ENCODE measurements at regions not wholly inside any gene's neighbourhood (a gene's known extent, or its start where the extent isn't known, plus 50 kb on each side); places are given as distances from the start of the nearest gene placed in this dataset.

DNA sequence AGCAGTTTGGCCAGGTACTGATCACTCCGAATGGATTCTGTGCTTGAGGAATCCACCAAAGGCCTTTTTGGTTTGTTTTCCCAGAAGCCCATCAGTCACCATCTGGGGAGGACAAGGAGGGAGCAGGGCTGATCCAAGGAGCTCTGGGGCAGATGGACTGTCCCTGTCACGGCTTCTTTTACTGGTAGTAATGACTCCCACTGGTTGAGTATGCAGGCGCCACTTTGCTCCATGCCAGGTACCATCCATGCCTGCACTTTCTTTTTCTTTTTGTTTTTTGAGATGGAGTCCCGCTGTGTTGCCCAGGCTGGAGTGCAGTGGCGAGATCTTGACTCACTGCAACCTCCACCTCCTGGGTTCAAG, 101.7 kb downstream of the UBIAD1 start:
- no peaks in the 10 kb centered on the region for H3K9me3 ChIP-seq (ENCODE audit: low read depth, low read length, poor library complexity, severe bottlenecking)
- no peak for TF ChIP-seq EZH2 (IDR thresholded peaks at IDR 0.05; ENCODE audit: borderline replicate concordance, low read depth, low read length, poor library complexity, severe bottlenecking)
- TF ChIP-seq, protein P1, sequence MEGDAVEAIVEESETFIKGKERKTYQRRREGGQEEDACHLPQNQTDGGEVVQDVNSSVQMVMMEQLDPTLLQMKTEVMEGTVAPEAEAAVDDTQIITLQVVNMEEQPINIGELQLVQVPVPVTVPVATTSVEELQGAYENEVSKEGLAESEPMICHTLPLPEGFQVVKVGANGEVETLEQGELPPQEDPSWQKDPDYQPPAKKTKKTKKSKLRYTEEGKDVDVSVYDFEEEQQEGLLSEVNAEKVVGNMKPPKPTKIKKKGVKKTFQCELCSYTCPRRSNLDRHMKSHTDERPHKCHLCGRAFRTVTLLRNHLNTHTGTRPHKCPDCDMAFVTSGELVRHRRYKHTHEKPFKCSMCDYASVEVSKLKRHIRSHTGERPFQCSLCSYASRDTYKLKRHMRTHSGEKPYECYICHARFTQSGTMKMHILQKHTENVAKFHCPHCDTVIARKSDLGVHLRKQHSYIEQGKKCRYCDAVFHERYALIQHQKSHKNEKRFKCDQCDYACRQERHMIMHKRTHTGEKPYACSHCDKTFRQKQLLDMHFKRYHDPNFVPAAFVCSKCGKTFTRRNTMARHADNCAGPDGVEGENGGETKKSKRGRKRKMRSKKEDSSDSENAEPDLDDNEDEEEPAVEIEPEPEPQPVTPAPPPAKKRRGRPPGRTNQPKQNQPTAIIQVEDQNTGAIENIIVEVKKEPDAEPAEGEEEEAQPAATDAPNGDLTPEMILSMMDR (conservative IDR thresholded peaks at IDR 0.05; ENCODE audit: low read depth, low read length), result no peak
- no peak overlapping the region for H3K27ac ChIP-seq (ENCODE audit: low read depth, low read length, poor library complexity, severe bottlenecking)
- H3K4me1 ChIP-seq (ENCODE audit: insufficient read depth, low read length, poor library complexity, severe bottlenecking), result no peaks in the 10 kb centered on the region
- CTCF ChIA-PET, result no interaction called here
- no TSS peak for BruUV-seq (replicated peaks)
- H3K27me3 ChIP-seq (replicated peaks; ENCODE audit: insufficient read depth, low read depth, low read length, poor library complexity), result peaks cover 21% of the 10 kb centered on the region
- no peak for DNase-seq (ENCODE audit: low spot score)
- no peak overlapping the region for H3K4me3 ChIP-seq (ENCODE audit: low read depth, low read length, poor library complexity, severe bottlenecking)
- intact Hi-C loops (cut with micrococcal nuclease; ENCODE audit: unreplicated experiment), result no loop called here
- no peaks in the 10 kb centered on the region for H3K36me3 ChIP-seq (ENCODE audit: insufficient read depth, low read length, poor library complexity, severe bottlenecking)
- POLR2A ChIA-PET (ENCODE audit: low non-redundant PET), result no interaction called here

DNA sequence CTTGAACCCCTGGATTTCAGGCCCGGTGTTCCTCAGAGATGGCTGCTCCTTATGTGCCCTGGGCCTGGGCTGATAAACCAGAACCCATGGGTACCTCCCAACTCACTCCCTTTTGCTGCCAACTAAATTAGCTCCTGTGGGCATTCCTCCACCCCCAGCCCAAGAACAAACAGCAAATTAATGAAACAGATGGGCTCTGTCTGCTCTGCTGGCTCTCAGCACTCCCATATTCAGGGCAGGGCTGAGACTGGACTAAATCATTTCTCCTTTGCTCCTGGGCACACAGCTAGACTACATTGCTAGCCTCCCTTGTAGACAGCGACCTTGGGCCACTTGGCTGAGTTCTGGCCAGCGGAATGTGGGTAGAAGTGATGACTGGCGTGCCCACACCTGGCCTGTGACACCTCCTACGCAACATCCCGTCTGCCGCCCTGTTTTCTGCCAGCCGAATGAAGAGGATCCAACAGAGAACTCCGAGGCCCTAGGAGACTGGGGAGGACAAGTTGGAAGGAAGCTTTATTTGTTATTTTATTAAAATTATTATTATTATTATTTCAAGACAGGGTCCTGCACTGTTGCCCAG, 101.9 kb upstream of the DISP3 start:
- DNase-seq (ENCODE audit: low spot score), result no peak
- Histone ChIP-seq H3K4me1 (ENCODE audit: insufficient read depth, low read length, poor library complexity, severe bottlenecking) (no peaks in the 10 kb centered on the region), H3K27ac (ENCODE audit: low read depth, low read length, poor library complexity, severe bottlenecking) (no peak overlapping the region), H3K27me3 (replicated peaks; ENCODE audit: insufficient read depth, low read depth, low read length, poor library complexity) (peaks cover 15% of the 10 kb centered on the region), H3K9me3 (ENCODE audit: low read depth, low read length, poor library complexity, severe bottlenecking) (no peaks in the 10 kb centered on the region), H3K4me3 (ENCODE audit: low read depth, low read length, poor library complexity, severe bottlenecking) (no peak overlapping the region), H3K36me3 (ENCODE audit: insufficient read depth, low read length, poor library complexity, severe bottlenecking) (no peaks in the 10 kb centered on the region)
- POLR2A ChIA-PET (ENCODE audit: low non-redundant PET), result no interaction called here
- CTCF ChIA-PET, result interaction anchor here (0.6 kb wide), 1 partner anchor 267 kb away, joined by 3 read pairs; no protein-coding TSS in a partner anchor
- intact Hi-C loops (cut with micrococcal nuclease; ENCODE audit: unreplicated experiment), result no loop called here
- TF ChIP-seq, protein P1 (conservative IDR thresholded peaks at IDR 0.05; ENCODE audit: low read depth, low read length), result no peak
- TF ChIP-seq EZH2 (IDR thresholded peaks at IDR 0.05; ENCODE audit: borderline replicate concordance, low read depth, low read length, poor library complexity, severe bottlenecking), result no peak
- BruUV-seq (replicated peaks), result no TSS peak

DNA sequence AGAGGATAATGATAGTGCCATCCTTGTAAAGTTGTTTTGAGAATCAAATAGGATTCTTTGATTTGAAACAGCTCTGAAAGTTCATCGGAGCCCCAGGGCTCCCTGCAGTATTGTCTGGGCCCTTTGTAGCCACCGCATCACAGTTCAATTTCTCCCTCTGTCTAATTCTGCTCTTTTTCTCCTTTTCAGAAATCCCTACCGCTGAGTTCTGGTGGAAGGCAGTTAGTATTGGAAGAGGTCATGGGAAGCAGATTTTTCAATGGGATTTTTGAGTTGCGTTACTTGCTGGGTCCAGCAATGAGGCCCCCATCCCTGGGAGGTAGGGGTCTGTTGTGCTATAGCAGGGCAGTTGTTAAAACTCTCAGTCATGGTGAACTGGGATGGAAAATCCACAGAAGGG, 101.0 kb upstream of the DISP3 start:
- DNase-seq (ENCODE audit: low spot score), result no peak

More for the DNA sequence above, 101.0 kb upstream of the DISP3 start:
- peaks cover 10% of the 10 kb centered on the region for H3K27me3 ChIP-seq (replicated peaks; ENCODE audit: insufficient read depth, low read depth, low read length, poor library complexity)
- H3K9me3 ChIP-seq (ENCODE audit: low read depth, low read length, poor library complexity, severe bottlenecking), result no peaks in the 10 kb centered on the region
- no peaks in the 10 kb centered on the region for H3K36me3 ChIP-seq (ENCODE audit: insufficient read depth, low read length, poor library complexity, severe bottlenecking)
- no peak for TF ChIP-seq EZH2 (IDR thresholded peaks at IDR 0.05; ENCODE audit: borderline replicate concordance, low read depth, low read length, poor library complexity, severe bottlenecking)
- TF ChIP-seq, protein P1 (conservative IDR thresholded peaks at IDR 0.05; ENCODE audit: low read depth, low read length), result no peak
- ChIA-PET POLR2A (ENCODE audit: low non-redundant PET) (no interaction called here), CTCF (interaction anchor here (0.6 kb wide), 1 partner anchor 266 kb away, joined by 3 read pairs; no protein-coding TSS in a partner anchor)
- H3K4me3 ChIP-seq (ENCODE audit: low read depth, low read length, poor library complexity, severe bottlenecking), result no peak overlapping the region
- H3K27ac ChIP-seq (ENCODE audit: low read depth, low read length, poor library complexity, severe bottlenecking), result no peak overlapping the region
- no TSS peak for BruUV-seq (replicated peaks)
- no peaks in the 10 kb centered on the region for H3K4me1 ChIP-seq (ENCODE audit: insufficient read depth, low read length, poor library complexity, severe bottlenecking)
- intact Hi-C loops (cut with micrococcal nuclease; ENCODE audit: unreplicated experiment), result no loop called here

All from A673 (cell line).